ENCODE measurements at regions not wholly inside any gene's neighbourhood (a gene's known extent, or its start where the extent isn't known, plus 50 kb on each side); places are given as distances from the start of the nearest gene placed in this dataset.

- intact Hi-C loops (cut with micrococcal nuclease; ENCODE audit: unreplicated experiment) (no loop called here), in situ Hi-C loops (cut with MboI) (no loop called here)
- no peak for TF ChIP-seq ZBED1 (IDR thresholded peaks at IDR 0.05; ENCODE audit: borderline replicate concordance)
- TF ChIP-seq PML (IDR thresholded peaks at IDR 0.05; ENCODE audit: low read length): no peak
- TF ChIP-seq CUX1 (IDR thresholded peaks at IDR 0.05; ENCODE audit: insufficient replicate concordance, low read depth, low read length): no peak
- no peak for TF ChIP-seq E4F1 (IDR thresholded peaks at IDR 0.05; ENCODE audit: borderline replicate concordance, partially characterized antibody)
- no peak for TF ChIP-seq STAT3 (IDR thresholded peaks at IDR 0.05; ENCODE audit: low read depth, low read length)
- no peak for TF ChIP-seq ZNF687 (IDR thresholded peaks at IDR 0.05)
- no peak for TF ChIP-seq NFIC (IDR thresholded peaks at IDR 0.05; ENCODE audit: low read depth, low read length)
- no peak for TF ChIP-seq BRCA1 (IDR thresholded peaks at IDR 0.05; ENCODE audit: low read depth, low read length)
- no peak for TF ChIP-seq MLLT1 (IDR thresholded peaks at IDR 0.05)
- no peak for TF ChIP-seq MXI1 (IDR thresholded peaks at IDR 0.05; ENCODE audit: low read depth, low read length)
- TF ChIP-seq SREBF1 (IDR thresholded peaks at IDR 0.05; ENCODE audit: low read length): no peak
- no peak for TF ChIP-seq BACH1 (IDR thresholded peaks at IDR 0.05; ENCODE audit: borderline replicate concordance)
- no peak for TF ChIP-seq IRF4 (IDR thresholded peaks at IDR 0.05; ENCODE audit: low read depth, low read length)
Measured at GRCh38 chr11:38819981-38820380, 2221.9 kb upstream of the RAG2 start.

More at GRCh38 chr11:38819981-38820380, 2221.9 kb upstream of the RAG2 start:
- no peak for DNase-seq (ENCODE audit: low read depth, low spot score)
- H3K27me3 ChIP-seq (replicated peaks in 1 of 2; ENCODE audit: control insufficient read depth in 2 of 2, insufficient read depth in 2 of 2, low read length in 1 of 2): no peaks in the 10 kb centered on the region
- ChIA-PET POLR2A (no interaction called here), RAD21 (ENCODE audit: unreplicated experiment) (no interaction called here), SMC1A (ENCODE audit: uncharacterized antibody, unreplicated experiment) (no interaction called here), CTCF (interaction anchor here (1.3 kb wide), 1 partner anchor 28 kb away, joined by 3 read pairs; no protein-coding TSS in a partner anchor)
- ATAC-seq: no peak
- H3K27ac ChIP-seq (ENCODE audit: control insufficient read depth, insufficient read depth): no peak overlapping the region
- no peak overlapping the region for H3K4me2 ChIP-seq (ENCODE audit: control insufficient read depth, insufficient read depth)
- no peaks in the 10 kb centered on the region for H3K4me1 ChIP-seq (ENCODE audit: control insufficient read depth, insufficient read depth, low read length)
- H3K9ac ChIP-seq (ENCODE audit: control insufficient read depth, insufficient read depth, low read length): no peak overlapping the region
- no TSS peak for BruUV-seq (replicated peaks)
- H4K20me1 ChIP-seq (ENCODE audit: control insufficient read depth, insufficient read depth): no peaks in the 10 kb centered on the region
- no peak for FAIRE-seq
- no peaks in the 10 kb centered on the region for H3K36me3 ChIP-seq (ENCODE audit: control insufficient read depth in 2 of 2, insufficient read depth in 2 of 2, low read length in 1 of 2)
- no peak overlapping the region for H2AFZ ChIP-seq (ENCODE audit: control insufficient read depth, low read depth, low read length)
- 0% methylated on average over 1 of the region's 1 CpG for WGBS (ENCODE audit: insufficient coverage, insufficient replicate concordance, low lambda C conversion rate, missing lambda C conversion rate)
- H3K79me2 ChIP-seq (ENCODE audit: control insufficient read depth, insufficient read depth, low read length): no peaks in the 10 kb centered on the region
- no peak overlapping the region for H3K4me3 ChIP-seq
- no peaks in the 10 kb centered on the region for H3K9me3 ChIP-seq (replicated peaks; ENCODE audit: control insufficient read depth, insufficient read depth, low read length)

All from GM12878 (cell line).